ENCODE measurements at regions not wholly inside any gene's neighbourhood (a gene's known extent, or its start where the extent isn't known, plus 50 kb on each side); places are given as distances from the start of the nearest gene placed in this dataset.

DNA sequence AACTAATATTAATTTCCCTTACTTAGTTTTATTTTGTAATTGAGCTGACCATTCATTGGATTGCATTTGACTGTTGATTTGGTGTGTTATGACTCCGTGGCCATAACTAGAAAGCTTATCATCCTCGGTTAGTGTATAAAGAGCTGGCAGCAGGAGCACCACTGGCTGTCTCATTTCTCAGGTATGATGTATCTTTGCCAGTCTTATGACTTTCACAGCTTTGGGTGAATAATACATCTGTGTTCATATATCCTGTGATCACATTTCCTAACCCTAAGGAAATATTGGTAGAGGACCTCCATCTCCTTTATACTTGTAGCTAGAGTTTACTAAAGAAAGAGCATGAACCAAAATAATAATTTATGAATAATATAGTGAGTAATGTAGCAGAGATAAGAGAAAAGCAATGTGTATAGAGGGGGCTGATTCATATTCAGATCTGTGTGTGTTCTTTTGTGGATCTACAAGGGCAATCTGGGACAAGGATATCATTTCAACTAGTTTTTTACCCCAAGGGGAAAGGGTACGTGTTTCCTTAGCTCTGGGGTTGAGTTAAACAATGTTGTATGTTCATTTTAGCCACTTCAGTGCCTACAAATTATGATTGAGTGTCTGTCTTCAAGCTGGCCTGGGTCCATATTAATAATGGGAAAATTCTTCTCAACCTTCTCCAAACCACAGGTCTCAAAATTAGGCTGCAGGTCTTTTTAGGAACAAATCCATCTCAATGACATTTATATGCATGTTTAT, 901.7 kb downstream of the NTRK3 start:
- Histone ChIP-seq H3K27ac (ENCODE audit: insufficient read depth, low read length) (no peak overlapping the region), H3K4me2 (ENCODE audit: extremely low read depth, insufficient read depth, low read length) (no peak overlapping the region), H3K36me3 (ENCODE audit: control insufficient read depth, insufficient read depth, low read length) (no peaks in the 10 kb centered on the region), H3K4me1 (ENCODE audit: control insufficient read depth, extremely low read depth, insufficient read depth, low read length) (no peaks in the 10 kb centered on the region), H3K4me3 (replicated peaks in 1 of 4; ENCODE audit: control extremely low read depth in 1 of 4, insufficient read depth in 1 of 4, low read depth in 3 of 4, low read length in 4 of 4) (no peak overlapping the region), H2AFZ (ENCODE audit: low read length) (no peak overlapping the region), H3K27me3 (ENCODE audit: control insufficient read depth, insufficient read depth, low read length) (no peaks in the 10 kb centered on the region), H3K9me3 (ENCODE audit: control insufficient read depth, insufficient read depth, low read depth, low read length) (no peaks in the 10 kb centered on the region), H3K9ac (ENCODE audit: insufficient read depth, low read length) (no peak overlapping the region), H4K20me1 (ENCODE audit: control insufficient read depth, extremely low read depth, insufficient read depth, low read length) (no peaks in the 10 kb centered on the region), H3K79me2 (ENCODE audit: control insufficient read depth, insufficient read depth, low read length) (no peaks in the 10 kb centered on the region)
- DNase-seq (ENCODE audit: low read depth in 2 of 2) = peak; percentile 54 to 93
- TF ChIP-seq EZH2 (IDR thresholded peaks at IDR 0.05; ENCODE audit: low read length, missing control alignments) = no peak
- no peak for TF ChIP-seq CTCF (conservative IDR thresholded peaks at IDR 0.05 in 1 of 2, IDR thresholded peaks at IDR 0.05 in 1 of 2; ENCODE audit: low read depth in 1 of 2, low read length in 2 of 2)

DNA sequence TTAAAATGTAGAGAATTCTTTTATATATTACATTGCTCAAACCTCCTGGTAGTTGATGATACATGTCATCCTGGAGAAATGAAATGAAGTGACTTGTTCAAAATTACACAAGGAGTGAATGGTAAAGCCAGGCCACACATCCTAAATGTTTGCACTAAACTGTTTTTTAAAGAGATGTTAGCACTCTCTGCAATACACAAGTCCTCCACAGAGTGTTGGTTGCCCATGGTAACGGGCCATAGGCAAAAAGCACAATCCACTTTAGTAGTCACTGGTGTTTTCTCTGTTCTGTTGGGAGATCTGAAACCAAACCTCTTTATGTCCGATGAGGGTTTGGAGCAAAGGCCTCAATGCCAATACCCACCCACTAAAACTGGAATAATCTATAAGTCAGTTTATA, 907.4 kb downstream of the NTRK3 start:
- TF ChIP-seq CTCF (conservative IDR thresholded peaks at IDR 0.05 in 1 of 2, IDR thresholded peaks at IDR 0.05 in 1 of 2; ENCODE audit: low read depth in 1 of 2, low read length in 2 of 2) (no peak), EZH2 (IDR thresholded peaks at IDR 0.05; ENCODE audit: low read length, missing control alignments) (no peak)
- no peak overlapping the region for H2AFZ ChIP-seq (ENCODE audit: low read length)
- H3K27me3 ChIP-seq (ENCODE audit: control insufficient read depth, insufficient read depth, low read length) = no peaks in the 10 kb centered on the region
- H3K9me3 ChIP-seq (ENCODE audit: control insufficient read depth, insufficient read depth, low read depth, low read length) = no peaks in the 10 kb centered on the region
- DNase-seq (ENCODE audit: low read depth in 2 of 2) = peak; percentile 18 to 49
- no peaks in the 10 kb centered on the region for H4K20me1 ChIP-seq (ENCODE audit: control insufficient read depth, extremely low read depth, insufficient read depth, low read length)
- H3K79me2 ChIP-seq (ENCODE audit: control insufficient read depth, insufficient read depth, low read length) = no peaks in the 10 kb centered on the region
- H3K36me3 ChIP-seq (ENCODE audit: control insufficient read depth, insufficient read depth, low read length) = no peaks in the 10 kb centered on the region
- H3K9ac ChIP-seq (ENCODE audit: insufficient read depth, low read length) = no peak overlapping the region
- H3K4me3 ChIP-seq (replicated peaks in 1 of 4; ENCODE audit: control extremely low read depth in 1 of 4, insufficient read depth in 1 of 4, low read depth in 3 of 4, low read length in 4 of 4) = no peak overlapping the region
- no peak overlapping the region for H3K27ac ChIP-seq (ENCODE audit: insufficient read depth, low read length)
- peaks cover 4% of the 10 kb centered on the region for H3K4me1 ChIP-seq (ENCODE audit: control insufficient read depth, extremely low read depth, insufficient read depth, low read length)
- H3K4me2 ChIP-seq (ENCODE audit: extremely low read depth, insufficient read depth, low read length) = no peak overlapping the region

- Histone ChIP-seq H3K4me2 (ENCODE audit: extremely low read depth, insufficient read depth, low read length) (peak overlapping the region; percentile 45), H2AFZ (ENCODE audit: low read length) (no peak overlapping the region), H3K9ac (ENCODE audit: insufficient read depth, low read length) (no peak overlapping the region), H3K9me3 (ENCODE audit: control insufficient read depth, insufficient read depth, low read depth, low read length) (no peaks in the 10 kb centered on the region), H4K20me1 (ENCODE audit: control insufficient read depth, extremely low read depth, insufficient read depth, low read length) (no peaks in the 10 kb centered on the region), H3K79me2 (ENCODE audit: control insufficient read depth, insufficient read depth, low read length) (no peaks in the 10 kb centered on the region), H3K27ac (ENCODE audit: insufficient read depth, low read length) (no peak overlapping the region), H3K4me3 (replicated peaks in 1 of 4; ENCODE audit: control extremely low read depth in 1 of 4, insufficient read depth in 1 of 4, low read depth in 3 of 4, low read length in 4 of 4) (no peak overlapping the region), H3K4me1 (ENCODE audit: control insufficient read depth, extremely low read depth, insufficient read depth, low read length) (peaks cover 4% of the 10 kb centered on the region), H3K36me3 (ENCODE audit: control insufficient read depth, insufficient read depth, low read length) (no peaks in the 10 kb centered on the region), H3K27me3 (ENCODE audit: control insufficient read depth, insufficient read depth, low read length) (no peaks in the 10 kb centered on the region)
- DNase-seq (ENCODE audit: low read depth in 2 of 2) = peak; percentile 64 to 70
- TF ChIP-seq CTCF (conservative IDR thresholded peaks at IDR 0.05 in 1 of 2, IDR thresholded peaks at IDR 0.05 in 1 of 2; ENCODE audit: low read depth in 1 of 2, low read length in 2 of 2) (no peak), EZH2 (IDR thresholded peaks at IDR 0.05; ENCODE audit: low read length, missing control alignments) (no peak)
Observed at GRCh38 chr15:87348746-87349145, 907.8 kb downstream of the NTRK3 start.
